ENCODE measurements at regions not wholly inside any gene's neighbourhood (a gene's known extent, or its start where the extent isn't known, plus 50 kb on each side); places are given as distances from the start of the nearest gene placed in this dataset.

DNA sequence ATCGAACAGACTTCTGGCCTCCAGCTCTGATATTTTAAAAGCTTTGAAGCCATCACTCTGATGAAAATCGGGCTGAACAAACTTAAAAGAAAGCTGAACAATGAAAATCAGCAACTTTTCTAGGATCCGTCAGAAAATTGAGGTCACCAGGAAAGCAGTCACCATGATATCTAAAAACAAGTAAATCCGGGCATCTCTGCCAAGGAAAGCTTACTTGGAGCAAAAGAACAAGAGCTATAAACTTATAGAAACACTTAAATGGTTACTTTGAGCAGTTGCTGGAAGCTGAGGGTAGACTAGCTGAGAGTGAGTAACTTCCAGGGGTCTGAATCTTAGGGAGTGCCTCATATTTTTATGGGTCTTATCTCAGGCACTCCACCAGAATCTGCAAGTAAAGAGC, 1043.0 kb upstream of the CDH18 start:
- TF ChIP-seq U2AF2 (IDR thresholded peaks at IDR 0.05; ENCODE audit: low read depth, low read length) = no peak
- TF ChIP-seq, protein P1, sequence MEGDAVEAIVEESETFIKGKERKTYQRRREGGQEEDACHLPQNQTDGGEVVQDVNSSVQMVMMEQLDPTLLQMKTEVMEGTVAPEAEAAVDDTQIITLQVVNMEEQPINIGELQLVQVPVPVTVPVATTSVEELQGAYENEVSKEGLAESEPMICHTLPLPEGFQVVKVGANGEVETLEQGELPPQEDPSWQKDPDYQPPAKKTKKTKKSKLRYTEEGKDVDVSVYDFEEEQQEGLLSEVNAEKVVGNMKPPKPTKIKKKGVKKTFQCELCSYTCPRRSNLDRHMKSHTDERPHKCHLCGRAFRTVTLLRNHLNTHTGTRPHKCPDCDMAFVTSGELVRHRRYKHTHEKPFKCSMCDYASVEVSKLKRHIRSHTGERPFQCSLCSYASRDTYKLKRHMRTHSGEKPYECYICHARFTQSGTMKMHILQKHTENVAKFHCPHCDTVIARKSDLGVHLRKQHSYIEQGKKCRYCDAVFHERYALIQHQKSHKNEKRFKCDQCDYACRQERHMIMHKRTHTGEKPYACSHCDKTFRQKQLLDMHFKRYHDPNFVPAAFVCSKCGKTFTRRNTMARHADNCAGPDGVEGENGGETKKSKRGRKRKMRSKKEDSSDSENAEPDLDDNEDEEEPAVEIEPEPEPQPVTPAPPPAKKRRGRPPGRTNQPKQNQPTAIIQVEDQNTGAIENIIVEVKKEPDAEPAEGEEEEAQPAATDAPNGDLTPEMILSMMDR (CRISPR knock-in tag; IDR thresholded peaks at IDR 0.05) = no peak
- TF ChIP-seq, protein P2, sequence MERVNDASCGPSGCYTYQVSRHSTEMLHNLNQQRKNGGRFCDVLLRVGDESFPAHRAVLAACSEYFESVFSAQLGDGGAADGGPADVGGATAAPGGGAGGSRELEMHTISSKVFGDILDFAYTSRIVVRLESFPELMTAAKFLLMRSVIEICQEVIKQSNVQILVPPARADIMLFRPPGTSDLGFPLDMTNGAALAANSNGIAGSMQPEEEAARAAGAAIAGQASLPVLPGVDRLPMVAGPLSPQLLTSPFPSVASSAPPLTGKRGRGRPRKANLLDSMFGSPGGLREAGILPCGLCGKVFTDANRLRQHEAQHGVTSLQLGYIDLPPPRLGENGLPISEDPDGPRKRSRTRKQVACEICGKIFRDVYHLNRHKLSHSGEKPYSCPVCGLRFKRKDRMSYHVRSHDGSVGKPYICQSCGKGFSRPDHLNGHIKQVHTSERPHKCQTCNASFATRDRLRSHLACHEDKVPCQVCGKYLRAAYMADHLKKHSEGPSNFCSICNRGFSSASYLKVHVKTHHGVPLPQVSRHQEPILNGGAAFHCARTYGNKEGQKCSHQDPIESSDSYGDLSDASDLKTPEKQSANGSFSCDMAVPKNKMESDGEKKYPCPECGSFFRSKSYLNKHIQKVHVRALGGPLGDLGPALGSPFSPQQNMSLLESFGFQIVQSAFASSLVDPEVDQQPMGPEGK (CRISPR knock-in tag; IDR thresholded peaks at IDR 0.05) = no peak
- TF ChIP-seq POLR2A (IDR thresholded peaks at IDR 0.05; ENCODE audit: insufficient read depth in 1 of 2, low read depth in 2 of 2, low read length in 2 of 2) = no peak
- no peak for TF ChIP-seq RXRB (CRISPR knock-in tag; IDR thresholded peaks at IDR 0.05; ENCODE audit: borderline replicate concordance)
- TF ChIP-seq ZNF44 (CRISPR knock-in tag; IDR thresholded peaks at IDR 0.05) = no peak
- TF ChIP-seq HMG20A (CRISPR knock-in tag; IDR thresholded peaks at IDR 0.05; ENCODE audit: borderline replicate concordance) = no peak
- TF ChIP-seq RAD21 (CRISPR knock-in tag; IDR thresholded peaks at IDR 0.05) = no peak
- TF ChIP-seq FOXA3 (CRISPR knock-in tag; IDR thresholded peaks at IDR 0.05) = no peak
- TF ChIP-seq, protein P3, sequence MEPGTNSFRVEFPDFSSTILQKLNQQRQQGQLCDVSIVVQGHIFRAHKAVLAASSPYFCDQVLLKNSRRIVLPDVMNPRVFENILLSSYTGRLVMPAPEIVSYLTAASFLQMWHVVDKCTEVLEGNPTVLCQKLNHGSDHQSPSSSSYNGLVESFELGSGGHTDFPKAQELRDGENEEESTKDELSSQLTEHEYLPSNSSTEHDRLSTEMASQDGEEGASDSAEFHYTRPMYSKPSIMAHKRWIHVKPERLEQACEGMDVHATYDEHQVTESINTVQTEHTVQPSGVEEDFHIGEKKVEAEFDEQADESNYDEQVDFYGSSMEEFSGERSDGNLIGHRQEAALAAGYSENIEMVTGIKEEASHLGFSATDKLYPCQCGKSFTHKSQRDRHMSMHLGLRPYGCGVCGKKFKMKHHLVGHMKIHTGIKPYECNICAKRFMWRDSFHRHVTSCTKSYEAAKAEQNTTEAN (CRISPR knock-in tag; conservative IDR thresholded peaks at IDR 0.05) = no peak
- no peak for TF ChIP-seq EP300 (IDR thresholded peaks at IDR 0.05; ENCODE audit: low read depth in 2 of 2, low read length in 2 of 2)
- TF ChIP-seq EP300 (CRISPR knock-in tag; IDR thresholded peaks at IDR 0.05; ENCODE audit: borderline replicate concordance) = no peak
